GM20000 (cell line): ENCODE measurements at regions not wholly inside any gene's neighbourhood (a gene's known extent, or its start where the extent isn't known, plus 50 kb on each side); places are given as distances from the start of the nearest gene placed in this dataset.

ENCODE experiments used
- DNase-seq: peaks from one replicate; pipeline ENCODE4 v3.0.0; 2012; ENCODE audit warnings: low spot score
- TF ChIP-seq, protein P1 (sequence below): IDR thresholded peaks from 2 replicates; pipeline ENCODE4 v1.5.1; 2012; ENCODE audit warnings: mild to moderate bottlenecking, control low read depth; ENCODE audit errors: extremely low read depth, missing control alignments

DNA sequence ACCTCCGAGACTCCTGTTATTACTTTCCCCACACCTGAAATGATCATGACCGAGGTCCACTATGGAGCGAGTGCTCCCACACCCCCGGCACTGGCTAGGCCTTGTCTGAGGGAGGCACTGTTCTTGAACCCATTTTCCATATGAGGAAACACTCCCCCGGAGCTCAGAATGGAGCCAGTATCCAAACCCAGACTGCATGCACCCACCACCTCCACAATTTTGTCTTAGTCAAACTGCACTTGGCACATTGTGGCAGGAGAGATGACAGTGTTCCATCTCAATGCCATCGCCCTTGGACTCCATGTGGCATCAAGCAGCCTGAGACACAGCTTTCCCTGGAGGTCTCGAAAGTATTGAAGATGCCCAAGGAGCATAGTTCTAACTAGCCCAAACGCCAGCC is 154.1 kb downstream of the NUP210 start:
- TF ChIP-seq, protein P1, sequence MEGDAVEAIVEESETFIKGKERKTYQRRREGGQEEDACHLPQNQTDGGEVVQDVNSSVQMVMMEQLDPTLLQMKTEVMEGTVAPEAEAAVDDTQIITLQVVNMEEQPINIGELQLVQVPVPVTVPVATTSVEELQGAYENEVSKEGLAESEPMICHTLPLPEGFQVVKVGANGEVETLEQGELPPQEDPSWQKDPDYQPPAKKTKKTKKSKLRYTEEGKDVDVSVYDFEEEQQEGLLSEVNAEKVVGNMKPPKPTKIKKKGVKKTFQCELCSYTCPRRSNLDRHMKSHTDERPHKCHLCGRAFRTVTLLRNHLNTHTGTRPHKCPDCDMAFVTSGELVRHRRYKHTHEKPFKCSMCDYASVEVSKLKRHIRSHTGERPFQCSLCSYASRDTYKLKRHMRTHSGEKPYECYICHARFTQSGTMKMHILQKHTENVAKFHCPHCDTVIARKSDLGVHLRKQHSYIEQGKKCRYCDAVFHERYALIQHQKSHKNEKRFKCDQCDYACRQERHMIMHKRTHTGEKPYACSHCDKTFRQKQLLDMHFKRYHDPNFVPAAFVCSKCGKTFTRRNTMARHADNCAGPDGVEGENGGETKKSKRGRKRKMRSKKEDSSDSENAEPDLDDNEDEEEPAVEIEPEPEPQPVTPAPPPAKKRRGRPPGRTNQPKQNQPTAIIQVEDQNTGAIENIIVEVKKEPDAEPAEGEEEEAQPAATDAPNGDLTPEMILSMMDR, result no peak
- DNase-seq, result no peak

DNA sequence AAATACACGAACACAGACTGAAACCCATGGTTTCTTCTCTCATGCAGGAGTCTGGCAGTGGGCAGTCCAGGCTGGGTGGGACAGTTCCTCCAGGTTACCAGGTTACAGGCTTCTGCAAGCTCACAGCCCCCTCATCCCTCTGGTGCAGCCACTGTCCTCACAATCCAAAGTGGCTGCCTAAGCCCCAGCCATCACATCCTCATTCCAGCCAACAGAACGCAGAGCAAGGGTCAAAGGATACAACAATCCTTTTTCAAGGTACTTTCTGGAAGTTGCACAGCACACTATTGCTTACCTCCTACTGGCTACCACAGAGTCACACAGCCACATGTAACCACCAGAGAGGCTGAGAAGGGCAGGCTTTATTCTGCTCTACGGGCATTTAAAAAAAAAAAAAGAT is 154.6 kb downstream of the NUP210 start:
- DNase-seq, result no peak
- TF ChIP-seq, protein P1, result no peak

DNA sequence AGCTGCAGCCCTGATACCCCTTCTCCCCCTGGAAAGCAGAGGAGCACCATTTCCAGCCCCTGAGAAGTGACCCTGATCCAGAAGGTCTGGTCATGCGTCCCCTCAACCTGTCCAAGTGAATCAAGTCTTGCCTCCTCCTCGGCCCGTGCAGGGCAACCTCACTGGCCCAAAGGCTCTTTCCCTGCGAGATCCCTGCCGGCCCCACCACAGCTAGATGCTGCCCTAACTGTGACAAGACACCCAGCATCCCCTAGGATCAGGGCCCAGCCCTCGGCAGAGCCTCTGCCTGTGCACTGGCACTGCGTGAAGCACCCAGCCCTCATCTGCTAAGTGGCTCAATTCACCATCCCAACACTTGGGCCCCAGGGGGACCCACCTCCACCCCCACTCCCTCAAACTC is 155.1 kb downstream of the NUP210 start:
- no peak for DNase-seq
- TF ChIP-seq, protein P1, result no peak

DNA sequence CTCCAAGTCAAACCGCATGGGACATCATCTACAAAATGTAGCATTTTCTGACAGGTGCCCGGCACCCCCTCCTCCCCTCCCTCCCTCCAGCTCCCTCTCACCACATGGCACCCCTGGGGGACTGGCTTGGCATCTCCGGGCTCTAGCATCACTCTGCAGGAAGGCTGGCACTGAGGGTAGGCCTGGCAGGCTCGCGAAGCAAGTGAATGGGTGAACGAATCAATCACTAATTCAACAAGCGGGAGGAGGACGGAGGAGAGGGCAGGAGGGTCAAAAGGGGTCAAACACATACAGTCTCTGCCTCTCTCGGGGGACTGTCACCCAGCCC is 155.7 kb downstream of the NUP210 start:
- TF ChIP-seq, protein P1, result no peak
- DNase-seq, result no peak

DNA sequence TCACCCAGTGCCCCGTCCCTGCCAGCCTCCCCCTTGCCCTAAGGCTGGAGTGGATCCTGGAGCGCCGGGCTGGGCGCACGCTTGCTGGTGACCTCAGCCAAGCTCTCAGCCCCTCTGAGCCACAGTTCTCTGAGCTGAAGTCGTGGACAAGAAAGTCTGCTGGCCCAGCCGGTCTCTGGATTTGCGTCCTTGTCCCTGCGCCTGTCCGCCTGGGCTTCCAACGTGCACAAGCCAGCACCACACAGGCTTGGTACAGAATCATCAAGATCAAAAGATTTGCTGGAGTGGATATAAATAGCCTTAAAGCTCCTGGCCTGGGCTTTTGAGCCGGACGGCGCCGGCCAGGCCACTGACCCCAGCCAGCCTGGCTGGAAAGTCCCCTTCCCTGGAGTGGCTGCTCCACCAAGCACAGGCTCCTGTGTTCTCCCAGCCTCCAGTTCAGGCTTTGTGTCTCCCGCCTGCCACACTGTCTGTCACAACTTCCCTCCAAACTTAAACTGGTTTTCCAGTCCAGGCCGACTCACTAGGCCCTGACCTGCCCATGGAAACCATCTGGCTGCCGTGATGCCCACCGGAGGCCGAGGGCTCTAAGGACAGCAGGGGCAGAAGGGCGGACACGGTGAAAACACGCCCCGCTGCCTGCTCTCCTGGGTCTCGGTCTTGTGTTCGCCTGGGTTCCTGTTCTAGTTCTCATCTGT is 156.2 kb downstream of the NUP210 start:
- no peak for DNase-seq
- TF ChIP-seq, protein P1, result no peak

DNA sequence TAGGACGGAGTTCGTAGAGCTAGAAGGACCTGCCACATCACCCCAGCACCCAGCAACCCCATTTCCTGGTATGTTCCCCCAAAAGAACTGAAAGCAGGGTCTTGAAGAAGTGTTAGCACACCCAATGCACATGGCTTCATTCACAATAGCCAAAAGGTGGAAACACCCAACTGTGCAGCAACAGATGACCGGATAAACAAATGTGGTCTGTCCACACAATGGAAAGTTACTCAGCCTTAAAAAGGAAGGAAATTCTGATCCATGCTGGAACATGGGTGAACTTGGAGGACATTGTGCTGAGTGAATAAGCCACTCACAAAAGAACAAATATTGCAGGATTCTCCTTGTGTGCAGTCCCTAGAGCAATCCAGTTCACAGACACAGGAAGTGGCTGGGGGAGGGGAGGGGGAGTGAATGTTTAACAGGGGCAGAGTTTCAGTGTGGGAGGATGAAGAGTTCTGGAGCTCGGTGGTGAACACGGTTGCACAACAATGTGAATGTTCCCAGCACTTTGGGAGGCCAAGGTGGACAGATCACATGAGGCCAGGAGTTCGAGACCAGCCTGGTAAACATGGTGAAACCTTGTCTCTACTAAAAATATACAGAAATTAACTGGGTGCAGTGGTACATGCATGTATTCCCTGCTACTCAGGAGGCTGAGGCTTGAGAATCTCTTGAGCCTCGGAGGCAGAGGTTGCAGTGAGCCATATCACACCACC is 157.5 kb downstream of the NUP210 start:
- TF ChIP-seq, protein P1, result no peak
- no peak for DNase-seq

DNA sequence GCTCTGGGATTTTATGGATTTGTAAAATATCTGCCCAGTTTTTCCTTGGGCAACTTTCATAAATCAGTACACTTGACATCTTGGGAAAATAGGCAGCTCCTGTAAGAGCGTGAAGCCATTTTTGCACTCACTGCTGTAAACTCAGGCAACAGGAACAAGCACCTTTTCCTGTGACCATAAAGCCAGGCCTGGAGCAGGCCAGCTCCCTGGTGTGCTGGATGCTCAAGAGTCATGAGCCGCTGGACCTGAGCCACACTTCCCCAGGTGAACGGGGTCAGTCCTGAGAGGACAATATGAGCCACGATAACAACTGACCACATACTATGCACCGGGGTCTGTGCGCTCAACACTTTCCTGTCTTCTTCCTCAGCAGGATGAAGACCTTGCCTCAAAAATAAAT is 158.2 kb downstream of the NUP210 start:
- no peak for DNase-seq
- TF ChIP-seq, protein P1, result no peak
